ENCODE measurements at regions not wholly inside any gene's neighbourhood (a gene's known extent, or its start where the extent isn't known, plus 50 kb on each side); places are given as distances from the start of the nearest gene placed in this dataset.

- Mint-ChIP-seq H3K27ac (no peak overlapping the region), H3K36me3 (ENCODE audit: low read depth) (no peaks in the 10 kb centered on the region), H3K4me1 (peaks cover 3% of the 10 kb centered on the region), H3K4me3 (no peak overlapping the region), H3K9me3 (no peaks in the 10 kb centered on the region), H3K27me3 (no peaks in the 10 kb centered on the region)
- TF ChIP-seq CTCF (IDR thresholded peaks at IDR 0.05): no peak
- intact Hi-C loops (cut with micrococcal nuclease): no loop called here
- DNase-seq (no peak), ATAC-seq (ENCODE audit: low read depth) (no peak)
- CTCF ChIA-PET: no interaction called here
- POLR2A ChIA-PET: no interaction called here
These were observed 60.1 kb upstream of the PLAC1 start for GRCh38 chrX:134718105-134718965.

- Mint-ChIP-seq H3K4me3 (no peak overlapping the region), H3K4me1 (peaks cover 3% of the 10 kb centered on the region), H3K9me3 (no peaks in the 10 kb centered on the region), H3K27ac (no peak overlapping the region), H3K27me3 (no peaks in the 10 kb centered on the region), H3K36me3 (ENCODE audit: low read depth) (no peaks in the 10 kb centered on the region)
- ChIA-PET CTCF (no interaction called here), POLR2A (no interaction called here)
- no peak for TF ChIP-seq CTCF (IDR thresholded peaks at IDR 0.05)
- ATAC-seq (ENCODE audit: low read depth): no peak
- no peak for DNase-seq
- intact Hi-C loops (cut with micrococcal nuclease): no loop called here
These were observed 59.4 kb upstream of the PLAC1 start for GRCh38 chrX:134717698-134718097.

GRCh38 chrX:134716620-134717012, 58.3 kb upstream of the PLAC1 start:
- Mint-ChIP-seq H3K27ac (no peak overlapping the region), H3K9me3 (no peaks in the 10 kb centered on the region), H3K4me1 (peaks cover 3% of the 10 kb centered on the region), H3K4me3 (no peak overlapping the region), H3K27me3 (no peaks in the 10 kb centered on the region), H3K36me3 (ENCODE audit: low read depth) (no peaks in the 10 kb centered on the region)
- ChIA-PET CTCF (no interaction called here), POLR2A (no interaction called here)
- no peak for TF ChIP-seq CTCF (IDR thresholded peaks at IDR 0.05)
- intact Hi-C loops (cut with micrococcal nuclease): no loop called here
- ATAC-seq (ENCODE audit: low read depth): no peak
- DNase-seq: no peak

GRCh38 chrX:134715930-134716619, 57.8 kb upstream of the PLAC1 start:
- H3K27me3 Mint-ChIP-seq: no peaks in the 10 kb centered on the region
- no peak overlapping the region for H3K4me3 Mint-ChIP-seq
- intact Hi-C loops (cut with micrococcal nuclease): no loop called here
- CTCF ChIA-PET: no interaction called here
- no peaks in the 10 kb centered on the region for H3K36me3 Mint-ChIP-seq (ENCODE audit: low read depth)
- ATAC-seq (ENCODE audit: low read depth) (no peak), DNase-seq (no peak)
- POLR2A ChIA-PET: no interaction called here
- H3K27ac Mint-ChIP-seq: no peak overlapping the region
- peaks cover 3% of the 10 kb centered on the region for H3K4me1 Mint-ChIP-seq
- no peaks in the 10 kb centered on the region for H3K9me3 Mint-ChIP-seq
- TF ChIP-seq CTCF (IDR thresholded peaks at IDR 0.05): no peak

- peaks cover 3% of the 10 kb centered on the region for H3K4me1 Mint-ChIP-seq
- ChIA-PET POLR2A (interaction anchor here (0.5 kb wide), 1 partner anchor 281 kb away, joined by 8 read pairs; no protein-coding TSS in a partner anchor), CTCF (no interaction called here)
- intact Hi-C loops (cut with micrococcal nuclease): no loop called here
- H3K36me3 Mint-ChIP-seq (ENCODE audit: low read depth): no peaks in the 10 kb centered on the region
- H3K27me3 Mint-ChIP-seq: no peaks in the 10 kb centered on the region
- DNase-seq: no peak
- ATAC-seq (ENCODE audit: low read depth): no peak
- H3K9me3 Mint-ChIP-seq: no peaks in the 10 kb centered on the region
- H3K27ac Mint-ChIP-seq: no peak overlapping the region
- no peak for TF ChIP-seq CTCF (IDR thresholded peaks at IDR 0.05)
- H3K4me3 Mint-ChIP-seq: no peak overlapping the region
These were observed 56.4 kb upstream of the PLAC1 start for GRCh38 chrX:134714633-134715110.

All from activated B cell treated with CpG ODN at 0.5 μM for 24 hours (primary cell).